HK-2 (cell line): ENCODE measurements at regions not wholly inside any gene's neighbourhood (a gene's known extent, or its start where the extent isn't known, plus 50 kb on each side); places are given as distances from the start of the nearest gene placed in this dataset.

ENCODE experiments used
- DNase-seq: peaks from one replicate; pipeline ENCODE4 v3.0.0-alpha.2; 2018; ENCODE audit not compliant: unreplicated experiment

DNA sequence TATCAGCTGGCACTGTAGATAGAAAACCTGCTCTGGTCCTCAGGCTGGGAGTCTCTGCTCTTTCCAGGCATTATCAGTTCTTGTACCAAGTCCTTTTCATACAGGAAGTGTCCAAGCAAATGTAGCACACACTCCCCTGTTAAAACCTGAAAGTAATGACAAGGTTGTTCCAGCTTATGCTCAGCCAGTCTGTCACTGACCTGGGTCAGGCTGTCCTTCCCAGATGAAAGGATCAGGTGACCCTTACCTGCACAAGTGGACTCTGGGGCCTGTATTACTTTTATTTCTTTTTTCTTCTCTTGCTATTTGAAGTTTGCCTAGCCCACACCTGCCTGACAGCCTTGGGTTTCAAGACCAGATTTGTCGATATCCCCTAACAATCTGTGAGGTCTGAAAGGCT is 156.3 kb upstream of the SESN3 start:
- DNase-seq: no peak

DNA sequence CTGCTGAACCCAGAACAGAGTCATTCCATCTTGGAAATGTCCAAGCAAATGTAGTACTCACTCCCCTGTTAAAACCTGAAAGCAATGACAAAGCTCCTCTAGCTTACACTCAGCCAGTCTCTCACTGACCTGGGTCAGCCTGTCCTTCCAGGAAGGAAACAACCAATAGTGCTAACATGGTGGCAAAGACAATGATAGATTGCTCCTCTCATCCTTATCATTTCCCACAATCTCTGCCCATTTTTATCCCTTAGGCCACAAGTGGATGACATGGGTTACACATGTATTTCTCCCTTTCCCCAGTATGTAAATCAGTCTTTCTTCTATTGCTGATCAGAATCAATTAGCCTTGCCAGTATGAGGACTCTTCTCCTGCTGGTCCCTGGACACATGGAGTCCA is 154.6 kb upstream of the SESN3 start:
- no peak for DNase-seq

- no peak for DNase-seq
These were observed 148.5 kb upstream of the SESN3 start for GRCh38 chr11:95379479-95379878.

DNA sequence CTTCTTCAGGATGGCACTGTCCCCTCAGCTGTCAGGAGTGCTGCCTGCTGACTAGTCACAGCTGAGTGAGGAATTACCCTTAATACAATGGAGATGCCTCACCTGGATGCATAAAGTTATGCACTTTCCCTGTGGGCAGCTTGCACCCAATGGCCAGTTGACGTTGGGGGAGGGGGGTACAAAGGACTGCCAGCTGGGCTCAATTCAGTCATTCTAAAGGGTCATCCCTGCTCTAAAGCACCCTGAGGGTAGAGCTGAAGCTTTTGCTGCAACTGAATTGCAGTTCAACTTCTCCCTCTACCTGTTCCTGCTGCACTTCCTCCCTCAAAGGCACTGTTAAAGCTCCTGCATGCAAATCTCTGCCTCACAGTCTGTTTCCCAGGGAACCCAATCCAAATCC is 147.8 kb upstream of the SESN3 start:
- no peak for DNase-seq

DNA sequence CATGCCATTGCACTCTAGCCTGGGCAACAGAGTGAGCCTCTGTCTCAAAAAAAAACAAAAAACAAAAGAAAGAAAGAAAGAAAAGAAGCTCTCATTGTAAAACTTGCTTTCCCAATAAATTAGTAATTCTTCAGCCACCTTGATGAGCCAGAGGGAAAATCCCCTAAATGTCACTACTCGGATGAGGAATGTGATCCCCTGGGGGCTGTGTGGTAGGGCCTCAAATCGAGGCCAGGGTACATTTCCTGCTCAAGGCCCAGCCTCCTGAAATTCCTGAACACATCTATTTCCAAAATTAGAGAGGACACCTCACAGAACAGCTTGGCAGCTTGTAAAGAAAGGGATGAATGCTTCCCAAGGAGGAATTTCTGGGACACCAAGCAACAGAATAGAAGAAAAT is 147.1 kb upstream of the SESN3 start:
- no peak for DNase-seq

DNA sequence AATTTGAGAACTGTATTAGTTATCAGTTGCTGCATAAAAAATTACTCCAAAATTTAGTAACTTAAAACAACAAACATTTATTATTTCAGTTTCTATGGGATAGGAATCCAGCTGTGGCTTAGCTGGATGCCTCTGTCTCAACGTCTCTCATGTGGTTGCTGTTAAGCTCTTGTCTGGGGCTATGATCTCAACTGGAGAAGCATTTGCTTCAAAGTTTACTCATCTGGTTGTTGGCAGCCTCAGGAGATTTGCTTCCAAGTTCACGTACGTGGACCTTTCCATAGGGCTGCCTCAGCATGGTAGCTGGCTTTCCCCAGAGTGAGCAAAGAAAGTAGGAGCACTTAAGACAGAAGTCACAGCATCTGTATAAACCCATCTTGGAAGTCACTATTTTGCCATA is 144.9 kb upstream of the SESN3 start:
- DNase-seq: no peak

DNA sequence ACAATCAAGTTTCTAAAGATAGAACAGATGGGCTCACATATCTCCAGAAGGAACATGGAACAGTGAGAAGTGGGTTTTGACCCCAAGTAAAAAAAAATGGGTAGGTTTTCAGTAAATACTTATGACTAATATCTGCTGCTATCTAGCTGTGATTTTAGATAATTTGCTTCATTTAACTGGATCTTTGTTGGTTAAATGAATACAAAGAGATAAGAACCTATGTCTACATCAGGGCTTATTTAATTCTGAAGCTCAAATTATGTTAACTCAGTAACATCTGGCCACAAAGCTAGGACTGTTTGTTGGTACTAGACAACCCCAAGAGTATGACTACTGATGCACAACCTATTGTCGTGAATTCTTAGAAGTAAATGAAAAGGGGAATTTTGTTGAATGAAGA is 144.4 kb upstream of the SESN3 start:
- DNase-seq: no peak

- no peak for DNase-seq
These were observed 143.1 kb upstream of the SESN3 start for GRCh38 chr11:95374105-95374504.

- no peak for DNase-seq
These were observed 142.2 kb upstream of the SESN3 start for GRCh38 chr11:95373241-95373640.

GRCh38 chr11:95372097-95372656 is 141.2 kb upstream of the SESN3 start:
- no peak for DNase-seq

GRCh38 chr11:95371153-95371552 is 140.2 kb upstream of the SESN3 start:
- no peak for DNase-seq

DNA sequence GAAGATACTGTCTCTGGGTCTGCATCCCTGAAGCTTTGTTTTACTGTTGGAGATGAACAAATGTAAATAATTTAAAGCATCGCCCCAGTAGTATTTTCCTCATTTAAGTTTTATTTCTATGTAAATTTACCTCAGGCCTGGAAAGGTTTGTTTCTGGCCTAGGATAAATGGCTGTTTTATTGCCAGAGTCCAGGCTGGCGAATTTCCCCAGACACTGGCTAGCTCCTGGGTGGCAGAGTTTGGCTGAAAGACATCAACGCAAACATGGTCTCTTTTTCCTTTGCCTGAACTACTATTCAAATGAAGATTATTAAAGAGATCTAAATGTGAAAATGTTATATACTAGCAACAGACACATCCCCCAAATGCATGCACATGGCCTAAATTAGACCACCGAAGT is 136.7 kb upstream of the SESN3 start:
- DNase-seq: no peak

DNA sequence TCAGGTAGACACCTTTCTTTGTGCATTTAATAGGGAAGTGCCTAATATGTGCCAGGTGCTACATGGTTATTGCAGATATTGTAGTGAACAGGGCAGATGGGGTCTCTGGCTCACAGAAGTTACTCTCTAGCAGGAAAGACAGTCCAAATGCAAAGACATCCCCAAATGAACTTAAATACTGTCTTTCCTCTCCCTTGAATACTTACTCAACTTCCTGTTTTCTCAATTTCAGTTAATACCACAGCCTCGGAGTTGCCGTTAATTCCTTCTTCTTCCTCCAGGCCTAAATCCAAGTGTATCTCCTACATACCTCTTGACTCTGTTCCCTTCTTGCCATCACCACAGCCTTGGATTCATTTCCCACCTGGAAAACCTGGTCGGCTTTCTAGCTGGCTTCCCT is 134.3 kb upstream of the SESN3 start:
- no peak for DNase-seq

- no peak for DNase-seq
These were observed 133.6 kb upstream of the SESN3 start for GRCh38 chr11:95364324-95365295.

DNA sequence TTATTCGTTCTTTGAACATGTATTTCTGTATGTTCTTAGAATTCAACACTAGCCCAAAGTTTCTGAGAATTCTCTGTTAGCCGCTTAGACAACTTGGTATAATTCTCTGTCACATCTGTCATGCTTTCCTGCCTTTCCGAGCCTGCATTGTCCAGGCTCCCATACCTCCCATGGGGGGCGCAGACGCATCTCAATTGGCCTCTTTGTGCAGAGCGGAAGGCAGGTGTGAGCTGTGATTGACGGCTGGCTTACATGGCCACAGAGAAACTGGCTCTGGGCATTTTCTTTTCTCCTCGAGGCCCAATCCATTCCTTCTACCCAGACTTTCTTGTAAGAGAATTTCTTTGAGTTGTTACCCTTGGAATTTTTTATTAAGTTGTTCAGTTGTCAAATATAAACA is 132.7 kb upstream of the SESN3 start:
- no peak for DNase-seq

DNA sequence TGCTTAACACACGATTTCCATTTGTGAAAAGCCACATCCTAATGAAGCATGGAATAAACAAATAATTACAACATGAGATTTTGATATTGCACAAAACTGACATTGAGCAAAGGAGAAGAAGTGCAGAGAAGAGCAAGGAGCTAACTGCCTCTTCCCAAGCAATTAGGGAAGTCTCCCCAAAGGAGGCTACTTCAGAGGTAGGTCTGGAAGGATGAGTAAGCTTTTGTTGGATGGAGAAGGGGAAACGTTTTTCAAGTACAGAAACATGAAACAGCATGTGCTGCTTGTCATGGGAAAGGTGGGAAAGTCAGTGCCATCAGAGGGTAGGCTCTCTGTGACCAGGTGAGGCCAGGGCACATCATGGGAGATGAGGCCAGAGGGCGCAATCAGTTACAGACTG is 132.2 kb upstream of the SESN3 start:
- DNase-seq: no peak

DNA sequence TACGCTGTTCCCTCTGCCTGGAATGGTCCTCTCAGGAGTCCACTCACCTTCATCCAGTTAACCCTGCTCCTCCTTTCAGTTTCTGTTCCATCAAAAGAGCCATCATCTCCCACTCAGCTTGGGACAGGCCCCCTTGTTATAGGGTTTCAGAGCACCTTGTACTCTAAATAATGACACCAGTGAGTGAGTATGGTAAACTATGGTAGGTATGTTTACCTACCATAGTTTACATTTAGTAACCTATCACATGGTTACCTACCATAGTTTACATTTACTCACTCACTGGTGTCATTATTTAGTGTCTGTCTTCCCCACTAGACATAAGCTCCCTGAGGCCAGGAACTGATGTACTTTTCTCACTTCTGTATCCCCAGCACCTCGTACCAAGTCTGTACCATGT is 130.2 kb upstream of the SESN3 start:
- no peak for DNase-seq

GRCh38 chr11:95360377-95361075 is 129.5 kb upstream of the SESN3 start:
- no peak for DNase-seq

DNA sequence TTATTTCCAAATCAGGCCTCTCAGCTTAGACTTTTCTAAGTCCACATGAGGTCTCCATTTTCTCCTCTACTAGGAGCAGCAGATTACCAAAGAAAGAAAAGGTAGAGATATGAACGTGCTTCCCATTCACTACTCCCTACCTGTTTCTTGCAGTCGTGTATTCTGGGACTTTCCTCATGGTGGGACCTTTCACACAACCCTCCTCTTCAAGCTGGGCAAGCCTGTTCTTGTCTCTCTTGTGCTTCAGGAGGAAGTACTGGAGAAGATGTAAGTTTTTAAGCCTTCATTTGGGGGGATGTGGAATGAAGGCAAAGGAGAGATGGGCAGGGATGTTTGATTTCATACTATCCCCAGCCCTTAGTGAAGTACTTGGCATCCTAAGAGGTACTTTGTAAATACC is 128.8 kb upstream of the SESN3 start:
- DNase-seq: no peak

GRCh38 chr11:95359341-95359663 is 128.3 kb upstream of the SESN3 start:
- no peak for DNase-seq

- DNase-seq: no peak
These were observed 127.7 kb upstream of the SESN3 start for GRCh38 chr11:95358511-95359340.

- DNase-seq: no peak
These were observed 123.3 kb upstream of the SESN3 start for GRCh38 chr11:95354304-95354703.
